ENCODE measurements at regions not wholly inside any gene's neighbourhood (a gene's known extent, or its start where the extent isn't known, plus 50 kb on each side); places are given as distances from the start of the nearest gene placed in this dataset.
"Not testable (repeated sequence)": the region's sequence is repeated elsewhere in the genome, so short reads cannot be mapped to it uniquely, and the experiment has no call there.

DNA sequence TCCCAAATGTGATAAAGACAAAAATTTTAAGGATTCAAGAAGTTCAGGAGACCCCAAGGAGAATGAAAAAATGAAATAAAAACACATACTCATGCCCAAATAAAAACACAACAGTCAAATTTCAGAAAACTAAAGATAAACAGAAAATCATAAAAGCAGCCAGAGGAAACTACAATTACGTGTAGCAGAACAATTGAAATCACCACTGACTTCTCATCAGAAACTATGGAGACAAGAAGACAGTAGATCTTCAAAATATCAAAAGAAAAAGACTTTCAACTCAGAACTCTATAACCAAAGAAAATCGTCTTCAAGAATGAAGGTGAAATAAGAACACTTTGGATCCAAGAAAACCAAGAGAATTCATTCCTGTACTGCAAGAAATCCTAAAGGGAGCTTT lies 54.9 kb downstream of the DIO3 start:
- DNase-seq: no peak

DNA sequence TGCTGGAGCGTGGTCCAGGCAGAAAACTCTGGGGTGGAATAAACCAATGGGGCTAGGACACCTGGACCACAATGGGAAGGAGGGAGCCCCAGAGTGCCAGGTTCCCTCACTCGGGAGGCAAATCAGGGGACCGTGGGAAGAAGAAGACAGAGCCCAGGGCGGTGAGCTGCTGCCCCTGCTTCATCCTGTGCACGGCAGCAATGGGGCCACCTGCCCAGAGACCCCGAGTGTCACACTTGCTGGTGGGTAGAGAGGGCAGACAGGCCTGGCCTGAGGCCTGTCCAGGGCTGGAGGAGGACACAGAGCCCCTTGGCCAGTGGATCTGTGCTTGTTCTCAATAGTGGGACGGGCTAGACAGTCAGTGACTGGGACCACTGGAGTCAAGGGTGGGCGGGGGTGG lies 58.2 kb downstream of the DIO3 start:
- DNase-seq: no peak

DNA sequence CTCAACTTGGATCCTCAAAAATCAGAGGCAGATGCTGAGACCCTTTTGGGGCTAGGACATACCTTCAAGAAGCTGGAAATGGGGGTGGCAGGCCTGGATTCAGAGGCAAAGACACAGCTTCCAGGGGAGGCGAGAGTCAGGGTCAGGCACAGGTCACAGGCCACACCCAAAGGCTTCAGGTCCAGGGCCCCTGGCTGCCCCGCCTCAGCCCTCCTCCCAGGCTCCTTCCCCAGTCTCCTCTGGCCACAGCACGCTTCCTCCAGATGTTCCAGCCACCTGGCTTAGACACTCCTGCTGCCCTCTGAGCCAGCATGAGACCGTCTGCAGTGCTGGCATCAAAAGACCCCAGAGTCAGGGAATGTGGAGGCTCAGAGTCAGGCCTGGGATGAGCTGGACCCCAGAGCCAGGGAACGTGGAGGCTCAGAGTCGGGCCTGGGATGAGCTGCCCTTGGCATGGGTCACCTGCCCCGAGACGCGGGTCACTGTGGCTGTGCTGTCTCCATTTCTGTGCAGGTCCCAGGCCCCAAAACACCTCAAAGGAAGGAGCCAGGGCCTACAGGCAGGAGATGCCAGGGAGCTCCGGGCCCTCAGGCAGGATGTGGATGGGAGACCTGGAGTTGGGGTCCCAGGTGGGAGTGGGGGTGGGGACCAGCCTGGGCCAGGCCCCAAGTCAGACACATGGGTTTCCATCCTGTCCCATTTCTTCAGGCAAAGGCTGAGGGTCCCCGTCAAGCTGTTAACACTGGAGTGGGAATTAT lies 58.9 kb downstream of the DIO3 start:
- DNase-seq: no peak

DNA sequence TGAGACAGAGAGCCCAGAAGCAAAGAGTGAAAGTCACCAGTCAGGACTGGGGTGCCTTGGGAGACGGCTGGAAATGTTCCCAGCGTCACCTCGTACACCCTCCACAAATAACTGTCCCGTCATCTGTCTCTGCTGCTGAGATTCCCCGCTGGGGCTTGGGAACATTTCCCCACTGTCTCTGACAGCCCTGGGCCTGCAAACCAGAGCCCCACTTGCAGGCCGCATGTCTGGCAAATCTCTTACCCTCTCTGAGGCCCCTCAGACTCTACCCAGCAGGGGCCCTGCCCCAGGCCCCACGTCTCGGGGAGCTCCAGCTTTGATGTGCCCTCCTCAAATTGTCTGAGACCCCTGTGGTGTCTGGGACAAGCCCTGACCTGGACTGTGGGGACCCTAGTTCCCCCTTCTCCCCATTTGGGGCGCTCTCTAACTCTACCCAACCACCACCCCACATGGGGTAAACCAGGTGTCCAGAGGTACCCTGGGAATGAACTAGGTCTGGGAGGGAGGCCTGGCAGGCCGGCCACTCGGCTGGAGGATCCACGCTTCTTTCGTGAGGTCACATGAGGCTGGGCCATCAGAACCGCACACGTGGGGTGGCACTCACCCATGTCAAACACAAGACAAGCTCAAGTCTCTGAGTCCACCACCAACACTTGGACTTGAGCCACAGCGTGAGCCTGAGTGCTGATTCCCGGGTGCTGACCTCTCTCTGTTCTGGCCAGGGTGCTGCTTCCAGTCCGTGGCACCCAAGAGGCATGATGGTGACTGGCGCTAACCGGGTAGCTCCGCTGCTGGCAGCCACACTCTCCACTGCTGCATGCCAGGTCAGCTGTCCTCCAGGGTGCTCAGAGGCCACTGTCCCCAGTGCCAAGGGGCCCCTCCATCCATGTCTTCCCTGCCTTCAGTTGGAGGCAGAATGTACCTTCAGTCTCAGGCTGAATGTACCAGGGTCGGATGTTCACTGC lies 59.8 kb downstream of the DIO3 start:
- DNase-seq: no peak

DNA sequence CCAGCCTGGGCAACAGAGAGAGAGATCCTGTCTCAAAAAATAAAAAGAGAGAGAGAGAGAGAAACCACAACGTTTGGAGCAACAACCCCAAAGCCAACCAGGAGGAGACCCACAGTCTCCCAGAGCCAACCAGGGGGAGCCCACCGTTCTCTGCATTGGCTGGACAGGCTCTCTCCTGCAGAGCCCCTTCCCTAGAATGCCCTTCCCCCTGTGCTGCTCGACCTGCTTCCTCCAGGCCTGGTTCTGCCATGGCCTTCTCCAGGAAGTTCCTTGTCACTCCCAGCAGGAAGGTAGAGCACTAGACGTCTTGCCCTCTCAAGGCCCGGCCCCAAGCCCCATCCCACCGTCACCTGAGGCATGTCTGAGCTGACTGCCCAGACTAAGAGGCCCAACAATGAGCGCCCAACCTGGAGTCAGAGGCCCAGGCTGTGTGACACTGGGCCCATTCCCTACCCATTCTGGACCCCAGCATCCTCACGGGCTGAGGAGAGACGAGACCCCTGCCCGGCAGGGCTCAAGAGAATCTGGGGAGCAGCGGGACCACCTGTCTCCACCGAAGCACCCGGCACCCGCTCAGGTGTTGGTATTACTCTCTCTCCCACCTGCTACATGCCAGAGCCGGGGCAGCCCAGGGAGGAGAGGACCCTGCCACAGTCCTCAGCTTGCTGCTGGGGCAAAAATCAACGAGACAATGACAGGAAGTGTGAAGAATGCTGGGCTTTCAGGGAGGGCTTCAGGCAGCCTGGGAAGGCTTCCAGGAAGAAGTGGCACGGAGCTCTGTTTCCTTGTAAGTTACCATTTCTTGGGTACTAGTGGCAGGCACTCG lies 61.2 kb downstream of the DIO3 start:
- no peak for DNase-seq

DNA sequence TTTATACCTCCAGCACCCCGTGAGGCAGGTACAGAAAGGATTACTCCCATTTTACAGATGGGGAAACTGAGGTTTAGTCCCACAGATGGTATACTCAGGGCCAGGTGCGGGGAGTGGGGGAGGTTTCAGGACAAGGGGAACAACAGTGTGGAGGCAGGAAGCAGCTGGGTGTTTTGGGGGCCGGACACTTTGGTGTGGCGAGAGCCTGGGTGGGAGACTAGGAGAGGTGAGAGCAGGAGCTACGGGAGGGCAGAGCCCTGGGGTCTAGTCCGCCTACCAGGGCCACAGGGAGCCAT lies 61.7 kb downstream of the DIO3 start:
- no peak for DNase-seq

DNA sequence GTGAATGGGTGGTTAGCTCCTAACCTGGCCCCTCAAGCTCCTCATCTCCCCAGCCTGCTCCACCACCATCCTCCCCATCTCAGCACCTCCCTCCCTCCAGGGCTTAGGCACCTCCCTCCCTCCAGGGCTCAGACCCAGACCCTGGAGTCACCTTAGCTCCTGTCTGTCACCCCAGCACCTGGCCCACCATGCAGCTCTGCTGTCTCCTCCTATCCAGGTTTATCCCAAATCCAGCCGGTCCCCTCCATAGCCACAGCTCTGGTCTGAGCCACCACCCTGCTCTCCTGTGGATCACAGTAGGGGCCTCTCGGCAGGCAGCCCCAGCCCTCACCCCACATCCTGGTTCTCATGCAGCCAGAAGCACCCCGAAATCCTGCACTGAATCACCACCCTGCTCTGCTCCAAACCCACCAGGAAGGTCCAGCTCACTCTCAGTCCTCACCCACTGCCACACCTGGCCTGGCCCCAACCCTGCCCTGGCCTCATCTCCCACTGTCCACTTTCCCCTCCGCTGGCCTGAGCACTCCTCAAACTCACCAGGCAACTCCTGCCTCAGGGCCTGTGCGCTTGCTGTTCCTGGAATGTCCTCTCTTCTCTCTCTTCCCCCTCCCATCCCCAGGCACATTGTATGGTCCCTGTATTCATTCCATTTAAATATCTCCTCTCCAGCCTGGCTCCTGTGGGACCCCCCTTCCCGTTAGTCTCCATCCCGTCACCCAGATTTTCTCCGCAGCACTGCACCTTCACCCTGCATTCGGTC lies 62.6 kb downstream of the DIO3 start:
- no peak for DNase-seq

DNA sequence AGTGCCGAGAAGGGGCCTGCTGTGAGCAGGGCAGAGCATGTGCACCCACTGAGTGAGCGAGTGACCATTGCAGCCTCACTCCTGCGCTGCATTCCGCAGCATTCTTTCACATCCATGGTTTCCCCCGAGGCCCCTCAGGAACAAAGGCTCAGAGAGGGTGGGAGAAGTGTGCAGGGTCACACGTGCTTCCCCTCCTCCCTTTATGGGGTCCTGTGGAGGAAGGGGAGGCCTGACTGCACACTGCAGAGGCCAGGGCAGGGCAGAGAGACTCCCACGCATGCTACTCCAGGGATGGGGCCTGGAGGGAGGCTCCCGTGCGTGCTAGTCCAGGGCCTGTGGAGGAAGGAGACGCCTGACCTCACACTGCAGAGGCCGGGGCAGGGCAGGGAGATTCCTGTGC lies 63.2 kb downstream of the DIO3 start:
- DNase-seq: no peak

DNA sequence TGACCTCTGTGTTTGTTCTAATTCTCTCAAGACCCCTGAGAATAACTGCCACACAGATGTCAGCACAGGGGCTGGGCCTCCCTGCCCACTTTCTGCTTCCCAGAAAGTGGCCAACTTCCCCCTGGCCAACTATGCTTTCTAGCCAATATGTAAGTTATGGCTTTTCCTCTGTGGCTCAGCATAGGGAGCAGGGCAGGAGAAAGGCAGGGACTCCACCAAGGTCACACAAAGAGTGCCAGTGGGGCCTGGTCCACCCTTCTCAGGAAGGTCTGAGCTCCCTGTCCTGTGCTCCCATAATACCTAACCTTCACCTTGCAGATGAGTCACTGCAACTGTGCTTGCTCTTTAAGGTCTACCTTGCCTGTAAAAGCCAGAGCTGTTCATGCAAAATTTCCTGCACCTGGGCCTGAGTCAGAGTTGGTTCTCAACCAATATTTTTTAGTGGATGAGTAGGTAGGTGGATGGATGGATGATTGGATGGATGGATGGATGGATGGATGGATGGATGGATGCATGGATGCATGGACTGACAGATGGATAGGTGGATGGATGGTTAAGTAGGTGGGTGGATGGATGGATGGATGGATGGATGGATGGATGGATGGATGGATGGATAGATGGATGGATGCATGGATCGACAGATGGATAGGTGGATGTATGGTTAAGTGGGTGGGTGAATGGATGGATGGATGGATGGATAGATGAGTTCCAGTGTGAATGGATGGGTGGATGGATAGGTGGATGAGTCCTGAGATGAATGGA lies 64.2 kb downstream of the DIO3 start:
- no peak for DNase-seq

DNA sequence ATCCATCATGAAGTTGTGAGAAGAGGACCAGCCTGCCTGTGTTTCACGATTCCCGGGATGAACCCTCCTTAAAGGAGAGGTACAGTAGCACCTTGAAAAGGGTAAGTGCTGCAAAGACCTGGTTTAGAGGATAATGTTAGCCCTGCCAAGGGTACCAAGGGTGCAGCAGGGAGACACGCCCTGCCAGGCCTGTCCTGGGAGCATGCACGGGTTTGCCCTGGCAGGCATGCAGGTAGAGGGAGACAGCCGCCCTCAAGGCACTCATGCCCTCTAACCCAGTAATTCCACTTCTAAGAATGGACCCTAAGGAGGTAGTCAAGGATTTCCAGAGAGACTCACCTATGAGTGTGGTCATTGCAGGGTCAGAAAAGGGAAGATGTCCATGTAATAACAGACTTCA lies 65.0 kb downstream of the DIO3 start:
- no peak for DNase-seq

DNA sequence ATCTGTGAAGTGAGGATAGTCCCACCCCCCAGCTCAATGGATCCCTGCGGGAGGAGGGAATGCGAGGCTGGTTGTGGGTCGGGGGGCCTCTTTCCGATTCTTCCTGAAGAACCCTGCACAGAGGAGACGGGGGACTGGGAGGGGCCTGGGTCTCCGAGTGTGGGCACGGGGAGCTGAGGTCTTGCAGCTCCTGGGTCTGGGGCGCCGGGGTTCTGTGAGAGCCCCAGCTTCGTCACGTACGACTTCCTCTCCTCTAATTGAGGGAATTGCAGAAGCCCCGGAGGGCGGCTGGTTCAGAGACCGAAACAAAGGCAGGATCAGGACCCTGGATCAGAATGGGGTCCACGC lies 66.6 kb downstream of the DIO3 start:
- no peak for DNase-seq

DNA sequence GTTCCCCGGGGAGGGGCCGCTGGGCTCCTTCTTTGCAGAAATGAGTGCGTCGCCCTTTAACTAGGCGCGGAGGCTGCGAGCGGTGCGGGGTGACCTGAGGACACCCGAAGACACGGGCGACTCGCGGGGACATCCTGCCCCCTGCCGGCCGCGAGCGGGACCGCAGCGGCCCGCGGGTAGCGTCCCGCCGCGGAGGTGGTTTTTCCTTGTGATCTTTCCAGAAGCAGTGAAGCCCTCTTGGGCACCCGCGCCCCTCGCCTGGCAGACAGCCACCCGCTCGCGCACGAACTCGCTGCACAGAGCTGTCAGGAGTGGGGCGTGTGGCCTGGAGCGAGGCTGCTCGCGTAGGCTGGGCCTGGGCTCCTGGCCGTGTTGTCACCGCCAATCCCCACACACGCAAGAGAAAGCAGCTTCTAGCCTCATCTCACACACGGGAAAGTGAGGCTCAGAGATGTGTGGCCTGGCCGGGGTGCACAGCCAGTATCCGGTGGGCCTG lies 67.2 kb downstream of the DIO3 start:
- DNase-seq: peak; percentile 55

DNA sequence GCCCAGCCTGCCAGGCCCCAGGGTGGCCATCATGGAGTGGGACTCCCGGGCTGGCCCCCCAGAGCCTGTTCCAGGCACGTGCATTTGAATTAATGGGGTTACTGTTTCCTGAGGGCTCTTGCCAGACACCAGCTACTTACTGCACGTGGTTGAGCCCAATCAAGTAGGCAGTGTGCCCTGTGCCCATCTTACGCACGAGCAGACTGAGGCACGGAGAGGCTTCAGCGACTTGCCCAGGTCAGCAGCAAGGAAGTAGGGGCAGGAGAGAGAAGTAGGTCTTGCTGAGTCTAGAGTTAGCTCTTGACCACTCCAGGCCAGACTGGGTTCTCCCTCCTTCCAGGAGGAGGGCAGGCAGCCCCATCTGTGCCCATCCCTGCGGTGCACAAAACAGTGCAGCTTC lies 67.7 kb downstream of the DIO3 start:
- no peak for DNase-seq

DNA sequence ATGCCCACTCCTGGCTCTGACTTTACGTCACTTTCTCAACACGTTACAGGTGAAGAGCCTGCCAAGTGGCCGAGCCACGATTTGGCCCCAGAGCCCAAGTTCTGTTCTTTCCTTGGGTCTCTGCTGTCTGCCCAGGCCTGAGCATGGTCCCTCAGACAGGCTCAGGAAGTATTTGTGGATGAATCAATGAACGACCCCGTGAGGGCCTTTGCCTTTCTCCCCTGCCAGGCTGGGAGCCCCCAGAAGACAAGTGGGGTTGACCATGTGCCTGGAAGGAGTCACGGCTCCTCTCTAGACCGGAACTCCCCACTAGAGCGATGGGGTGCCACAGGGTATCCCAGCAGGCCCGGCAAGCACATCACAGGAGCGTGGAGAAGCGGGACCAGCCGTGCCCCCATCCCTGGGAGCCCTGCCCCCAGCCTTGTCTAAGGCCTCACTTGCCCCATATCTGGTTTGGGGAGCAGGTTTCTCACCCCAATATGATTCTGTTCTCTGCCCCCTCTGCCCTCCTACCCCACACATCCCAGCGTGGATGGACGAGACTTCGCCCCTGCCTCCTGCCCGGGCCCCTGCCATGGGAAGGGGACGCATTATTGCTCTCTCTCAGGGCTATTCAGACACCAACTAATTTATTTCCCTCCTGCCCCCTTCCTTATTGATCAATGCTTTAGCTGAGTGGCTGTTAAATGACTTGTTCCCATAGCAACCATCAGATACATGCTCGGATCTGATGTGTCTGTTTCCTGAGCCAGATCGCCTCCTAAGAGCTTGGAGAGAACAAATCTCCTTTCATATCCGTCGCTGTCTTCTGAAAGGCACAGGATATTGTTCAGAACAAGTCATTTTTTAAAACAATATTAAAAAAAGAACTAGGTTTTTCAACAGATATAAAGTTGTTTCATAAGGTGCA lies 69.0 kb downstream of the DIO3 start:
- DNase-seq: no peak

DNA sequence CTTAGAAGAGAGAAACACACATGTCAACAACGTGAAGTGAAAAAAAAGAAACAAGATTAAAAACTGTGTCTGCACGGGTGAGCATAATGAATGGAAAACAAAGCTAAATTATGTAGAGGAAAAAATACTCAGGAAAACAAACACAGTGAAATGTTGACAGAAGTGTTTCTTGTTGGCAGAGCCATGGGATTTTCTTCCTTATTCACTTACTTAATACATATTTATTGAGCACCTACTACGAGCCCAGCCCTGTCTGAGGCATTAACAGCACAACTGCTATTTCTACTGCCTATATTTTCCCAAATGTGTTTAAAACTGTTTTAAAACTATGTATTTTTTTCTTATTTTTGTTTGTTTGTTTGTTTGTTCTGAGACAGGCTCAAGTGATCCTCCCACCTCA lies 69.9 kb downstream of the DIO3 start:
- no peak for DNase-seq

DNA sequence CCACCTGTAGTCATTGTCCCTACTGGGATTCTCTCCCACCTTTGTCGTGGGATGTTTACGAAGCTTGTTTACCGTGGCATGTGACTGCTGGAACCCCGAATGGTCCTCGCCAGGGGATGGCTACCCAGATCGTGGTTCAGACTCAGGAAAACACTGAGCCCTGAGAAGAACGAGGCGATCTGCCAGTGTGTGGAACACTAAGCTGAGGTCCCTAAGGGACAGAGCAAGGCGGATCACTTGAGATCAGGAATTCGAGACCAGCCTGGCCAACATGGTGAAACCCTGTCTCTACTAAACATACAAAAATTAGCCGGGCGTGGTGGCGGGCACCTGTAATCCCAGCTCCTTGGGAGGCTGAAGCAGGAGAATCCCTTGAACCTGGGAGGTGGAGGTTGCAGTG lies 70.7 kb downstream of the DIO3 start:
- not testable (repeated sequence) for DNase-seq

DNA sequence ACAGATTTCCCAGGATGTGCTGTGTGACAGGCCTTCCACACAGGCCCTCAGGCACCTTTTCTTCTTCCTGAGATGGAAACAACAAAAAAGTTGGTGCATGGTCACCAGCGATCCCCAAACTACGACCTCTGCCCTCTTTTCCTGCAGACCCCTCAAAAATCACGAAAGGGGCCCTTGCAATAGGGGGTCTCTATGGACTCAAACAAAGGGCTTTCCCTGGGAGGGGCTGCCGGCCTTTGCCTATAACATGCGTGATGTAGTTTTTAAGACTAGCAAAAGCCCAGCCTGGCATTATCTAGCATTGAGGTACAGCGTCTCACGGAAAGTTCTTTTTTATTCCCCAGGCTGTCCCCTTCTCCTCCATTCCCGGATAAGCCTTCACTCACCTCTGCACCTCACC lies 71.2 kb downstream of the DIO3 start:
- DNase-seq: no peak

DNA sequence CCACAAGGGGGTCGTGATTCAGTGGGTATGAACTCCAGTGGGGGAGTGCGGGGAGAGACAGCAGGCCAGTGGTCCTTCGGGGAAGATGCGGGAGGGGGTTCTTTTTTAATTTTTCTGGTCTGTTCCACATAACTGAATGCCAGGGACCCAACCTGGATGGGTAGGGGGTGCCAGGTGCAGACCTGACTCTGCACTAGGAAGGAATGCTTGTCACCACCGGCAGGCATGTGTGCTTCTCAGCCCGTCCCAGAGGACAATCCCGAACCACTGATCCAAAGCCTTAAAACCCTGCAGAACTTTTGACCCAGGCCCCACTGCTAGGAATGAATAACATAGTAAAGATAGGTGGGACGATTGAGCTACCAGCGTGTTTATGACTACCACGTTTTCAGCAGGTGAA lies 72.0 kb downstream of the DIO3 start:
- DNase-seq: no peak

DNA sequence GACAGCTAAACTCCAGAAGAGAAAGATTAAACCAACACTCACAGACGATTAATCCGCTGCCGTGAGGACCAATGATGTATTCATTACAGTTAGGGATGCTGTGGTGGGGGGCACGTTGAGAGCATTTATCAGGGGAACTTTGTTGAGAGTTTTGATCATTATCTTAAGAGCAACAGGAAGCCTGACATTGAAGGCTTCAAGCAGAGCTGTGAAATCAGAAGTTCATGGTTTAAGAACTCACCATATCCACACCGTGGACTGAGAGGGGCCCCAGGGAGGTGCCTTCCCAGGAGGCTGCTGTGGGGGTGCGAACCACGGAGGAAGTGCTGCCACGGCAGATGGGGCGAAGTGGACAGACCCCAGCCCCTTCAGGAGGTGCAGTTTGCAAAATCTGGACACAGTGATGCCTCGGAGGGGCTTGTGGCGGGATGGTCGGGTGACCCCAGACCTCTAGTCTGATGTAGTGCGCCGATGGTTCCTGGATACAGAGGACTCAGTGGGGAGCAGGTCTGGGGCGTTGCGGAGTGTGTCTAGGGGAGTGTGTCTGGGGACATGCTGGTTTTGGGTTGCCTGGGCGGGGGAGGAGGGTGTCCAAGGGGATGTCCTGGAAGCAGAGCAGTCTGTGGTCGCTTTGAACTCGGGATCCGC lies 73.0 kb downstream of the DIO3 start:
- DNase-seq: no peak

All from NCI-H1048 (cell line).